Psoas muscle (tissue), 7 donors: ENCODE measurements at regions not wholly inside any gene's neighbourhood (a gene's known extent, or its start where the extent isn't known, plus 50 kb on each side); places are given as distances from the start of the nearest gene placed in this dataset.

ENCODE experiments used
- ATAC-seq, 4 donors: fragments of 200-7000 bp; cut with Tn5 transposase; one replicate each; pipeline ENCODE4 v1.9.1; 2020; ENCODE audit warnings: moderate library complexity in 3 of 4, mild to moderate bottlenecking in 2 of 4
- DNase-seq, 2 donors: peaks; one replicate each; pipeline ENCODE4 v3.0.0-alpha.2; 2020
- H3K27ac ChIP-seq: fragments of 200-600 bp; one replicate; pipeline ENCODE4 v1.8.0; 2022
- H3K27me3 ChIP-seq, 3 donors: fragments of 200-600 bp in 1 of 3; one replicate each; pipeline versions ENCODE4 v1.6.1 to v1.8.0; 2013 to 2022; ENCODE audit warnings: low read length in 2 of 3, mild to moderate bottlenecking in 2 of 3, moderate library complexity in 1 of 3; ENCODE audit not compliant: insufficient read depth in 3 of 3
- H3K36me3 ChIP-seq, 2 donors: fragments of 200-600 bp in 1 of 2; one replicate each; pipeline versions ENCODE4 v1.6.1 to v1.8.0; 2013 to 2022; ENCODE audit warnings: low read depth in 1 of 2, mild to moderate bottlenecking in 1 of 2, moderate library complexity in 1 of 2; ENCODE audit not compliant: insufficient read depth in 1 of 2
- H3K4me1 ChIP-seq: fragments of 200-600 bp; one replicate; pipeline ENCODE4 v1.8.0; 2022
- H3K4me3 ChIP-seq: fragments of 200-600 bp; one replicate; pipeline ENCODE4 v1.8.0; 2022; ENCODE audit warnings: mild to moderate bottlenecking
- H3K9me3 ChIP-seq: fragments of 200-600 bp; one replicate; pipeline ENCODE4 v1.8.0; 2022
- WGBS, 3 donors: extraction: QIAGEN DNeasy Blood & Tissue Kit; methylation state at CpG; one replicate each; pipeline versions ENCODE4 v1.1.6 to v1.1.7; 2013; 5-methylcytosine and 5-hydroxymethylcytosine counted together
- intact Hi-C, 2 donors: fragments of 100-400 bp; cut with DNase I; formaldehyde crosslinking; loops; one replicate each; pipeline versions ENCODE4 v1.11.0 to v1.14.2; 2022
- TF ChIP-seq, protein P1 (sequence below): fragments of 200-600 bp; IDR thresholded peaks from one replicate; pipeline ENCODE4 v1.8.0; 2022; ENCODE audit warnings: antibody characterized with exemption
- donor health status: healthy with polysubstance abuse.
- donor health status: DM: no; HTN: no; CAD: no; lungs with moderate emphysema.
- donor health status: Bipolar disorder and iron deficiency.
- donor health status: healthy.
- donor health status: DM: yes; HTN: yes; CAD: no.
- donor health status: DM: no; HTN: no; CAD: no.
- donor health status: DM: yes; HTN: yes; CAD: no.

DNA sequence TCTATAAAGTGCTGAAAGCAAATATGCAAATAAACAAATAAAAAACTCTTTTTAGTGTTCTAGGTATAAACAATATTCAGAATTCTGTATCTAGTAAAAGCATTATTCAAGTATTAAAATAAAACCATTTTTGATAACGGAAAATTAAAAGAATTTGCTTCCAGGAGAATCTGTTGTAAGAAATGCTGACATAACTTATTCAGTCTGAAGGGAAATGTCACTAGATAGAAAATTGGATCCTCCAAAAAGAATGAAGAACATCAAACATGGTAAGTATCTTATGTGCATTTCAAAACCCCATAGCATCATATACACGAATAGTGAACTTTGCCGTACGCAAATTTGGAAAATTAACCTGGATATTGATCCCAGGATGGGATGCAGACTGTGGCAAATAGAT is 506.7 kb downstream of the GLRX3 start:
- H3K4me1 ChIP-seq: no peaks in the 10 kb centered on the region
- intact Hi-C loops: no loop called here
- no peaks in the 10 kb centered on the region for H3K36me3 ChIP-seq
- ATAC-seq: no peak
- no peak overlapping the region for H3K27ac ChIP-seq
- no peak overlapping the region for H3K4me3 ChIP-seq
- WGBS, 3 donors: 91 to 93% (median 92%) methylated on average over 4 of the region's 4 CpGs
- H3K9me3 ChIP-seq: no peaks in the 10 kb centered on the region
- no peak for DNase-seq
- H3K27me3 ChIP-seq: peaks cover 0 to under 1% (median 0%) of the 10 kb centered on the region in 3 donors
- TF ChIP-seq, protein P1, sequence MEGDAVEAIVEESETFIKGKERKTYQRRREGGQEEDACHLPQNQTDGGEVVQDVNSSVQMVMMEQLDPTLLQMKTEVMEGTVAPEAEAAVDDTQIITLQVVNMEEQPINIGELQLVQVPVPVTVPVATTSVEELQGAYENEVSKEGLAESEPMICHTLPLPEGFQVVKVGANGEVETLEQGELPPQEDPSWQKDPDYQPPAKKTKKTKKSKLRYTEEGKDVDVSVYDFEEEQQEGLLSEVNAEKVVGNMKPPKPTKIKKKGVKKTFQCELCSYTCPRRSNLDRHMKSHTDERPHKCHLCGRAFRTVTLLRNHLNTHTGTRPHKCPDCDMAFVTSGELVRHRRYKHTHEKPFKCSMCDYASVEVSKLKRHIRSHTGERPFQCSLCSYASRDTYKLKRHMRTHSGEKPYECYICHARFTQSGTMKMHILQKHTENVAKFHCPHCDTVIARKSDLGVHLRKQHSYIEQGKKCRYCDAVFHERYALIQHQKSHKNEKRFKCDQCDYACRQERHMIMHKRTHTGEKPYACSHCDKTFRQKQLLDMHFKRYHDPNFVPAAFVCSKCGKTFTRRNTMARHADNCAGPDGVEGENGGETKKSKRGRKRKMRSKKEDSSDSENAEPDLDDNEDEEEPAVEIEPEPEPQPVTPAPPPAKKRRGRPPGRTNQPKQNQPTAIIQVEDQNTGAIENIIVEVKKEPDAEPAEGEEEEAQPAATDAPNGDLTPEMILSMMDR: no peak

DNA sequence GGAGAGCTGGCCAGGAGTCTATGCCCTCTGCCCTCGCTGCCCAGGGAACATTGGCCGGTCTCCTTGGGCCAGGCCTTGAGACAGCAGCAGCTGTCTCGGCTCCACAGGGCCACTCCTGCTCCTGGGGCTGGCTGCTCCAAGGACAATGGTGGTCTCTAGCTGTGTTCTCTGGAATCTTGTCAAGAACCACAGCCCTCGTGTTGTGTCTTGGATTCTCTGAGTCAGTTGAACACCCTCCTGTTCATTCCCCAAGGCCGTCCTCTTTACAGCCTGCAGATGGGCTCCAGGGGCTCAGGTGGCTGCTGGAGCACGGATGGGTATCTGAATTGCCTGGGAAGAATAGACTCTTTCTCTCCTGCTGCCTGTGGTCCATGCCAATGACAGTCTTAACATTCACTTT is 511.1 kb downstream of the GLRX3 start:
- 64 to 70% (median 66%) methylated on average over 6 of the region's 6 CpGs for WGBS, 3 donors
- ATAC-seq: no peak
- intact Hi-C loops: no loop called here
- no peak overlapping the region for H3K27ac ChIP-seq
- no peak overlapping the region for H3K4me3 ChIP-seq
- DNase-seq: no peak
- H3K9me3 ChIP-seq: no peaks in the 10 kb centered on the region
- TF ChIP-seq, protein P1: no peak
- H3K27me3 ChIP-seq: no peaks in the 10 kb centered on the region
- no peaks in the 10 kb centered on the region for H3K4me1 ChIP-seq
- H3K36me3 ChIP-seq: no peaks in the 10 kb centered on the region

DNA sequence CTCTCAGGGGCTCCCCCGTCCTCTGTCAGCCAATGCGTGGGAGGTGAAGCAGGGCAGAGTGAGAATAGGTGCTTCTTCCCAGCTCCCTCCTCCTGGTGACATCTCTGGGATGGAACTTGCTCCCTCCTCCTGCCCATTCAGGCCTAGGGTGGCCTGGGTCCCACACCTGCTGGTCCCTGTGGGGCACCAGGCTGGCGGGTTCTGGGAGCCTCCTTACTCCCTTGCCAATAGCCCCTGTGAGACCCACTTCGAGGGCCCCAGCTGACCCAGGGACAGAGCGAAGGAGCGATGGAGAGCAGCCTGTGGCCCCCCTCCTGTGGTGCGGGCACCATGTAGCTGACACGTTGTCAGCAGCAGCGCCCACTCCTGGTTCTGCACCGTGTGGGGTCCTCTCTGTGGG is 512.6 kb downstream of the GLRX3 start:
- Histone ChIP-seq H3K27me3 (no peaks in the 10 kb centered on the region), H3K27ac (no peak overlapping the region), H3K36me3 (no peaks in the 10 kb centered on the region), H3K4me1 (no peaks in the 10 kb centered on the region), H3K9me3 (no peaks in the 10 kb centered on the region), H3K4me3 (no peak overlapping the region)
- WGBS, 3 donors: 74 to 81% (median 77%) methylated on average over 10 of the region's 10 CpGs
- intact Hi-C loops: no loop called here
- DNase-seq: no peak
- no peak for ATAC-seq
- TF ChIP-seq, protein P1: no peak

DNA sequence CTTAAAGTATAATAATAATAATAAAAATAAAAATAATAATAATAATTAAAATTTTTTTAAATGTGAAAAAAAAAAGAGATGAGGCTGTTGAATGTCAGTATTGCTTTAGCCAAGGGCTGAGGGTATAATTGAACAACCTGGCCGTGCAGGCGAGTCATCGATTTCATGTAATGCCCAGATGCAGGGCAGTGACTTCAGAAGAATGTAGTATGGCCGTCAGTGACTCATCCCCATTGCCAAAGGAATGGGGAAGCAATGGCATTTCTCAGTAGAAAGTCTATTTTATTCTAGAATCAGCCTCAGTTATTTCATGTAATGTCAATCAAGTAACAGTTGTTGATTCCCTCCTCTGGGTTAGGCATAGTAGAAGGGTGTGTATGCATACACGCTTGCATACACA is 516.4 kb downstream of the GLRX3 start:
- ATAC-seq (no peak), DNase-seq (no peak)
- intact Hi-C loops: no loop called here
- Histone ChIP-seq H3K4me1 (no peaks in the 10 kb centered on the region), H3K9me3 (no peaks in the 10 kb centered on the region), H3K4me3 (no peak overlapping the region), H3K27me3 (peaks cover 0 to 4% (median 0%) of the 10 kb centered on the region in 3 donors), H3K27ac (no peak overlapping the region), H3K36me3 (no peaks in the 10 kb centered on the region)
- WGBS, 3 donors: 94 to 95% (median 94%) methylated on average over 5 of the region's 5 CpGs
- TF ChIP-seq, protein P1: no peak

DNA sequence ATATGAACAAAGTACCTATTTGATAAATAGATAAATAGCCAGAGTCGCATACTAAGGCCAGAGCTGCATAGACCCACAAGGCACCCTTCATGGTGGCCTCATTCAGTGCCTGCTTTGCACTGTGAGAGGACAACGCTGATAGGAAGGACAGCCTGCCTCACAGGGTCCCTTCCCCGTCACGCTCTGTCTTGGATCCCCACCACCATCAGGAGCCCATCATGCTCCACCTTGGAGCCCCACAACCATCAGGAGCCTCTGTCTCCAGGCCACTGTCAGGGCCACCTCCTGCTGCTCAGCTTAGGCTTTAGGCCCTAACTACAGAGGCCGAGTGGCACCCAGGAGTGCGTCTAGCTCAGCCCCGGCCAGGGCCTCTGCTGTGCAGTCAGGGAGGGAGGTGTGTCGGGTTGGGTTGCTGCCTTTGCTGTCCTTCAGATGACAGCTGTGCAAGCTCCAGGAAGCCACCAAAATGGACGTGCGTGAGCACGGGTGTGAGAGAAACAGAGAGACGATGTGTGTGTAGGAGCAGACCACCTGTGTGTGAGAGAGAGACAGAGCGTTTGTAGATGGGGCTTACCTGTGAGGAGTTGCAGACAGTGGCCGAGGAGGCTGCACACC is 516.9 kb downstream of the GLRX3 start:
- H3K36me3 ChIP-seq: no peaks in the 10 kb centered on the region
- peaks cover 0 to 4% (median 0%) of the 10 kb centered on the region in 3 donors for H3K27me3 ChIP-seq
- H3K27ac ChIP-seq: no peak overlapping the region
- intact Hi-C loops: no loop called here
- no peak for DNase-seq
- H3K4me3 ChIP-seq: no peak overlapping the region
- 78 to 87% (median 81%) methylated on average over 14 of the region's 14 CpGs for WGBS, 3 donors
- ATAC-seq: no peak
- no peaks in the 10 kb centered on the region for H3K4me1 ChIP-seq
- H3K9me3 ChIP-seq: no peaks in the 10 kb centered on the region
- TF ChIP-seq, protein P1: no peak
